Natural killer cell treated with Interleukin-12 subunit alpha and Interleukin-12 subunit beta and Interleukin-15 and Interleukin-18, amount 100 ng/mL, for 72 hours (primary cell): ENCODE measurements at regions not wholly inside any gene's neighbourhood (a gene's known extent, or its start where the extent isn't known, plus 50 kb on each side); places are given as distances from the start of the nearest gene placed in this dataset.
A peak's percentile ranks its signal among the peaks of the same experiment; 100 is the strongest.

Experiments used
- ATAC-seq, 2 donors: fragments of 150-1000 bp; cut with Tn5 transposase in 1 of 2; sonication (Bioruptor Pico), chemical (Tn5 transposase) in 1 of 2; 2 replicates each; pipeline ENCODE4 v1.10.0; 2021
- DNase-seq: peaks from one replicate; pipeline ENCODE4 v3.0.0; 2022; ENCODE audit warnings: low spot score
- H3K27ac Mint-ChIP-seq, 2 donors: 1 replicate in 1 of 2; 2 replicates in 1 of 2; pipeline ENCODE4 v1.8.0; 2022; ENCODE audit warnings: mixed read lengths in 2 of 2, mild to moderate bottlenecking in 1 of 2, moderate library complexity in 1 of 2
- H3K27me3 Mint-ChIP-seq, 2 donors: 1 replicate in 1 of 2; 2 replicates in 1 of 2; pipeline ENCODE4 v1.8.0; 2022; ENCODE audit warnings: mixed read lengths in 2 of 2
- H3K36me3 Mint-ChIP-seq: one replicate; pipeline ENCODE4 v1.8.0; 2022; ENCODE audit warnings: mixed read lengths
- H3K4me1 Mint-ChIP-seq, 2 donors: 1 replicate in 1 of 2; 2 replicates in 1 of 2; pipeline ENCODE4 v1.8.0; 2022; ENCODE audit warnings: low read depth in 2 of 2, mixed read lengths in 2 of 2, mild to moderate bottlenecking in 1 of 2
- H3K4me3 Mint-ChIP-seq: one replicate; pipeline ENCODE4 v1.8.0; 2022; ENCODE audit warnings: mixed read lengths
- H3K9me3 Mint-ChIP-seq: 2 replicates; pipeline ENCODE4 v1.8.0; 2022; ENCODE audit warnings: mixed read lengths

GRCh38 chr9:120038342-120038741 is 541.6 kb downstream of the CDK5RAP2 start:
- ATAC-seq: no peak
- Mint-ChIP-seq H3K27ac (no peak overlapping the region), H3K36me3 (no peaks in the 10 kb centered on the region), H3K27me3 (peaks cover 0 to 7% of the 10 kb centered on the region in 2 donors), H3K9me3 (no peaks in the 10 kb centered on the region), H3K4me3 (no peak overlapping the region), H3K4me1 (no peaks in the 10 kb centered on the region)
- no peak for DNase-seq

GRCh38 chr9:120032639-120033038 is 547.3 kb downstream of the CDK5RAP2 start:
- ATAC-seq: no peak
- Mint-ChIP-seq H3K36me3 (no peaks in the 10 kb centered on the region), H3K4me3 (no peak overlapping the region)

GRCh38 chr9:120030847-120031246 is 549.1 kb downstream of the CDK5RAP2 start:
- ATAC-seq (no peak), DNase-seq (no peak)
- H3K27me3 Mint-ChIP-seq: peaks cover 0 to 25% of the 10 kb centered on the region in 2 donors
- no peaks in the 10 kb centered on the region for H3K36me3 Mint-ChIP-seq
- H3K4me3 Mint-ChIP-seq: no peak overlapping the region
- H3K4me1 Mint-ChIP-seq: no peaks in the 10 kb centered on the region
- H3K9me3 Mint-ChIP-seq: peaks cover 2% of the 10 kb centered on the region
- no peak overlapping the region for H3K27ac Mint-ChIP-seq

More at GRCh38 chr9:120032639-120033038, 547.3 kb downstream of the CDK5RAP2 start:
- Mint-ChIP-seq H3K9me3 (peaks cover 2% of the 10 kb centered on the region), H3K27me3 (peaks cover 0 to 25% of the 10 kb centered on the region in 2 donors), H3K27ac (no peak overlapping the region), H3K4me1 (no peaks in the 10 kb centered on the region)
- no peak for DNase-seq

- DNase-seq (no peak), ATAC-seq (no peak)
- Mint-ChIP-seq H3K4me3 (no peak overlapping the region), H3K27ac (no peak overlapping the region), H3K4me1 (no peaks in the 10 kb centered on the region), H3K27me3 (peaks cover 4 to 7% of the 10 kb centered on the region in 2 donors), H3K36me3 (peaks cover 6% of the 10 kb centered on the region), H3K9me3 (peaks cover 7% of the 10 kb centered on the region)
These were observed 561.4 kb downstream of the CDK5RAP2 start for GRCh38 chr9:120018550-120018949.

- H3K4me3 Mint-ChIP-seq: no peak overlapping the region
- H3K27ac Mint-ChIP-seq: no peak overlapping the region
- DNase-seq (no peak), ATAC-seq (no peak)
- peaks cover under 1% of the 10 kb centered on the region for H3K36me3 Mint-ChIP-seq
- H3K9me3 Mint-ChIP-seq: peaks cover 4% of the 10 kb centered on the region
- H3K27me3 Mint-ChIP-seq: peaks cover 2 to 4% of the 10 kb centered on the region in 2 donors
- H3K4me1 Mint-ChIP-seq: no peaks in the 10 kb centered on the region
These were observed 561.9 kb downstream of the CDK5RAP2 start for GRCh38 chr9:120018037-120018436.

GRCh38 chr9:120016231-120016630 is 563.7 kb downstream of the CDK5RAP2 start:
- no peak for DNase-seq
- peaks cover 3% of the 10 kb centered on the region for H3K9me3 Mint-ChIP-seq
- no peaks in the 10 kb centered on the region for H3K4me1 Mint-ChIP-seq
- peaks cover 0 to 6% of the 10 kb centered on the region in 2 donors for H3K27me3 Mint-ChIP-seq
- no peaks in the 10 kb centered on the region for H3K36me3 Mint-ChIP-seq
- no peak for ATAC-seq
- H3K4me3 Mint-ChIP-seq: no peak overlapping the region
- H3K27ac Mint-ChIP-seq: no peak overlapping the region

- Mint-ChIP-seq H3K4me3 (no peak overlapping the region), H3K9me3 (no peaks in the 10 kb centered on the region), H3K27me3 (peaks cover 0 to 6% of the 10 kb centered on the region in 2 donors), H3K27ac (no peak overlapping the region), H3K4me1 (no peaks in the 10 kb centered on the region), H3K36me3 (no peaks in the 10 kb centered on the region)
- ATAC-seq: no peak
- DNase-seq: no peak
These were observed 565.2 kb downstream of the CDK5RAP2 start for GRCh38 chr9:120014796-120015195.

GRCh38 chr9:120009856-120010255 is 570.1 kb downstream of the CDK5RAP2 start:
- Mint-ChIP-seq H3K9me3 (no peaks in the 10 kb centered on the region), H3K36me3 (no peaks in the 10 kb centered on the region), H3K27ac (no peak overlapping the region), H3K27me3 (peaks cover 7 to 16% of the 10 kb centered on the region in 2 donors), H3K4me3 (no peak overlapping the region), H3K4me1 (no peaks in the 10 kb centered on the region)
- ATAC-seq: no peak
- DNase-seq: no peak

GRCh38 chr9:120001536-120001935 is 578.4 kb downstream of the CDK5RAP2 start:
- DNase-seq (no peak), ATAC-seq (no peak)
- Mint-ChIP-seq H3K4me1 (no peaks in the 10 kb centered on the region), H3K4me3 (no peak overlapping the region), H3K9me3 (no peaks in the 10 kb centered on the region), H3K27me3 (peaks cover 4% of the 10 kb centered on the region in 2 donors), H3K27ac (no peak overlapping the region), H3K36me3 (no peaks in the 10 kb centered on the region)

- Mint-ChIP-seq H3K4me1 (no peaks in the 10 kb centered on the region), H3K27ac (no peak overlapping the region), H3K27me3 (peaks cover 0 to 2% of the 10 kb centered on the region in 2 donors), H3K9me3 (no peaks in the 10 kb centered on the region), H3K4me3 (no peak overlapping the region), H3K36me3 (no peaks in the 10 kb centered on the region)
- ATAC-seq (no peak), DNase-seq (no peak)
These were observed 581.4 kb downstream of the CDK5RAP2 start for GRCh38 chr9:119998614-119999013.

GRCh38 chr9:119991797-119992196 is 588.2 kb downstream of the CDK5RAP2 start:
- ATAC-seq (peak in 1 of 2 donors; percentile 30), DNase-seq (no peak)
- no peaks in the 10 kb centered on the region for H3K36me3 Mint-ChIP-seq
- no peaks in the 10 kb centered on the region for H3K9me3 Mint-ChIP-seq
- H3K4me1 Mint-ChIP-seq: no peaks in the 10 kb centered on the region
- no peak overlapping the region for H3K4me3 Mint-ChIP-seq
- peaks cover 0 to 3% of the 10 kb centered on the region in 2 donors for H3K27me3 Mint-ChIP-seq
- no peak overlapping the region for H3K27ac Mint-ChIP-seq

- no peak for ATAC-seq
- H3K9me3 Mint-ChIP-seq: no peaks in the 10 kb centered on the region
- no peaks in the 10 kb centered on the region for H3K4me1 Mint-ChIP-seq
- peaks cover 6 to 16% of the 10 kb centered on the region in 2 donors for H3K27me3 Mint-ChIP-seq
- H3K4me3 Mint-ChIP-seq: no peak overlapping the region
- H3K36me3 Mint-ChIP-seq: no peaks in the 10 kb centered on the region
- no peak for DNase-seq
- H3K27ac Mint-ChIP-seq: no peak overlapping the region
These were observed 593.3 kb downstream of the CDK5RAP2 start for GRCh38 chr9:119986713-119987112.

- H3K36me3 Mint-ChIP-seq: no peaks in the 10 kb centered on the region
- no peaks in the 10 kb centered on the region for H3K9me3 Mint-ChIP-seq
- no peaks in the 10 kb centered on the region for H3K4me1 Mint-ChIP-seq
- H3K4me3 Mint-ChIP-seq: no peak overlapping the region
- DNase-seq (no peak), ATAC-seq (no peak)
- H3K27me3 Mint-ChIP-seq: peaks cover 7 to 20% of the 10 kb centered on the region in 2 donors
- H3K27ac Mint-ChIP-seq: no peak overlapping the region
These were observed 593.8 kb downstream of the CDK5RAP2 start for GRCh38 chr9:119986205-119986604.

- H3K27me3 Mint-ChIP-seq: peaks cover 17 to 23% of the 10 kb centered on the region in 2 donors
- no peak for DNase-seq
- peaks cover 1 to 2% of the 10 kb centered on the region in 2 donors for H3K4me1 Mint-ChIP-seq
- no peak overlapping the region for H3K4me3 Mint-ChIP-seq
- no peaks in the 10 kb centered on the region for H3K36me3 Mint-ChIP-seq
- H3K27ac Mint-ChIP-seq: no peak overlapping the region
- ATAC-seq: no peak
- H3K9me3 Mint-ChIP-seq: peaks cover 3% of the 10 kb centered on the region
These were observed 604.8 kb upstream of the BRINP1 start for GRCh38 chr9:119974026-119974425.
